Peyer's patch (tissue), 4 donors: ENCODE measurements at regions not wholly inside any gene's neighbourhood (a gene's known extent, or its start where the extent isn't known, plus 50 kb on each side); places are given as distances from the start of the nearest gene placed in this dataset.

ENCODE experiments used
- POLR2A ChIP-seq, 2 donors: fragments of 450-650 bp; IDR thresholded peaks; one replicate each; pipeline ENCODE4 v1.5.1; 2017; ENCODE audit warnings: antibody characterized with exemption in 2 of 2, mild to moderate bottlenecking in 2 of 2, moderate library complexity in 2 of 2
- TF ChIP-seq, protein P1 (sequence below), 6 experiments: fragments of 450-650 bp in 4 of 6; fragments of 200-600 bp in 2 of 6; sonication (generic) in 1 of 6; IDR thresholded peaks; one replicate each; pipeline ENCODE4 v1.5.1; 2017 to 2019; ENCODE audit warnings: antibody characterized with exemption in 6 of 6, mild to moderate bottlenecking in 3 of 6, moderate library complexity in 1 of 6

DNA sequence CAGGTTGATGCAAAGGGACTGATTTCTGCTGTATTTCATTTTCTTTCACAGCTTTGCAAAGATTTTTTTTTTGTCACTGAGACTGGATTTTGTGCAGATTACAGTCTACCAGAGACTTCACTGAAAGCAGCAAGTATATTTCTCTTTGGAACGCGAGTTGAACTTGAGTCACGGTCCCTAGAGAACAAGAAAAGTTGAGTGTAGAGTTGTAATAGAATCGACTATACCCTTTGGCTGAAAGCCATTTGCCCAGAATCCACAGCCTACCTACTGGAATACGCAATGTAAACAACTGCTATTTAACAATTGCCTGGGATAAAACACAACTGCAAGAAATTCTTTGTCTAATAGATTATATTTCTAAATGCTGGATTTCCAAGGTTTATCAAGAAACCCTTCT lies 520.6 kb downstream of the HDGFL1 start:
- TF ChIP-seq POLR2A (IDR thresholded peaks at IDR 0.05) = no peak
- TF ChIP-seq, protein P1, sequence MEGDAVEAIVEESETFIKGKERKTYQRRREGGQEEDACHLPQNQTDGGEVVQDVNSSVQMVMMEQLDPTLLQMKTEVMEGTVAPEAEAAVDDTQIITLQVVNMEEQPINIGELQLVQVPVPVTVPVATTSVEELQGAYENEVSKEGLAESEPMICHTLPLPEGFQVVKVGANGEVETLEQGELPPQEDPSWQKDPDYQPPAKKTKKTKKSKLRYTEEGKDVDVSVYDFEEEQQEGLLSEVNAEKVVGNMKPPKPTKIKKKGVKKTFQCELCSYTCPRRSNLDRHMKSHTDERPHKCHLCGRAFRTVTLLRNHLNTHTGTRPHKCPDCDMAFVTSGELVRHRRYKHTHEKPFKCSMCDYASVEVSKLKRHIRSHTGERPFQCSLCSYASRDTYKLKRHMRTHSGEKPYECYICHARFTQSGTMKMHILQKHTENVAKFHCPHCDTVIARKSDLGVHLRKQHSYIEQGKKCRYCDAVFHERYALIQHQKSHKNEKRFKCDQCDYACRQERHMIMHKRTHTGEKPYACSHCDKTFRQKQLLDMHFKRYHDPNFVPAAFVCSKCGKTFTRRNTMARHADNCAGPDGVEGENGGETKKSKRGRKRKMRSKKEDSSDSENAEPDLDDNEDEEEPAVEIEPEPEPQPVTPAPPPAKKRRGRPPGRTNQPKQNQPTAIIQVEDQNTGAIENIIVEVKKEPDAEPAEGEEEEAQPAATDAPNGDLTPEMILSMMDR (IDR thresholded peaks at IDR 0.05) = no peak
